ENCODE measurements at regions not wholly inside any gene's neighbourhood (a gene's known extent, or its start where the extent isn't known, plus 50 kb on each side); places are given as distances from the start of the nearest gene placed in this dataset.

DNA sequence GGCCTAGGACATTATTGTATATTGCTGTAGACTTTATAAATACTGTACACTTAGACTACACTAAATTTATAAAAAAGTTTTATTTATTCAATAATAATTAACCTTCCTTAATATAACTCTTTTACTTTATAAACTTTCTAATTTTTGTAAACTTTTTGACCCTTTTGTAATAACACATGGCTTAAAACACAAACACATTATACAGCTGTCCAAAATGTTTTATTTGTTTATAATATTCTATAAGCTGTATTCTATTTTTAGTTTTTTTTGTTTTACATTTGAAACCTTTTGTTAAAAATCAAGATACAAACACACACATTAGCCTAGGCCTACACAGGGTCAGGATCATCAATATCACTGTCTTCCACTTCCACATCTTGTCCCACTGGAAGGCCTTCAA lies 190.0 kb downstream of the BMP4 start:
- peaks cover 6% of the 10 kb centered on the region for H3K27me3 ChIP-seq (ENCODE audit: control insufficient read depth, insufficient read depth, low read length)
- no peak overlapping the region for H3K9ac ChIP-seq (ENCODE audit: low read depth, low read length)
- no peaks in the 10 kb centered on the region for H3K4me1 ChIP-seq (ENCODE audit: control insufficient read depth, insufficient read depth, low read length)
- no peaks in the 10 kb centered on the region for H3K9me3 ChIP-seq (replicated peaks; ENCODE audit: low read length)
- H3K4me2 ChIP-seq (ENCODE audit: low read length), result no peak overlapping the region
- H3K36me3 ChIP-seq (ENCODE audit: insufficient read depth, low read length), result no peaks in the 10 kb centered on the region
- no peak overlapping the region for H3K4me3 ChIP-seq (ENCODE audit: low read length)

DNA sequence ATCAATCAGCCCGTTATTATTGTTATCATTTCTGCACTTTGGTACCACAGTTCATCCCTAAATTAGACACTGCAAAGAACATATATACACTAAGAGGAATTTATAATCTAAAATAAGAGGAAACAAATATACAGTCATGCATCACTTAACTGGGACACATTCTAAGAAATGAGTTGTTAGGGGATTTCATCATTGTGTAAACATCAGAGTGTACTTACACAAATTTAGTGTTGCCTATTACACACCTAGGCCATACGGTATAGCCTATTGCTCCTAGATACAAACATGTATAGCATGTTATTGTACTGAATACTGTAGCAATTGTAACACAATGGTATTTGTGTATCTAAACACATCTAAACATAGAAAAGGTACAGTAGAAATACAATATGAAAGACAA lies 190.5 kb downstream of the BMP4 start:
- H3K4me2 ChIP-seq (ENCODE audit: low read length), result no peak overlapping the region
- no peak overlapping the region for H3K9ac ChIP-seq (ENCODE audit: low read depth, low read length)
- H3K4me1 ChIP-seq (ENCODE audit: control insufficient read depth, insufficient read depth, low read length), result no peaks in the 10 kb centered on the region
- no peak overlapping the region for H3K4me3 ChIP-seq (ENCODE audit: low read length)
- peaks cover 6% of the 10 kb centered on the region for H3K27me3 ChIP-seq (ENCODE audit: control insufficient read depth, insufficient read depth, low read length)
- H3K9me3 ChIP-seq (replicated peaks; ENCODE audit: low read length), result no peaks in the 10 kb centered on the region
- no peaks in the 10 kb centered on the region for H3K36me3 ChIP-seq (ENCODE audit: insufficient read depth, low read length)

DNA sequence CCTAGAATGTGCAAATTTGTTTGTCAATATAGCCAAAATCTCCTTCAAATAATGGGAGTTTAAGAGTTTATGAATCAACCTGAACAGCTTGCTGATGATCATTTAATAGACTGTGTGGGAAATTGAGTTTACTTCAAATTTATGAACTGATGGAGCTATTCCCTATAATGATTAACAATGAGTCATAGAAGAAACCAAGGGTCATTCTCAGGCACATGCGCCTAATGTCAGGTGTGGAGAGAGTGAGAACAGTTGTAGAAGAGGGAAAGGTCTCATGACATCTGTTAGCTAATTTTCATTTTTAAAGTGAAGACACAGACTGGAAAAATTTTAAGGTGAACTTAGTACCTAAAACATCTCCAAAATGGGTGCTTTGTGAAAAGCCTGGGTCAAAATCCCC lies 191.8 kb downstream of the BMP4 start:
- Histone ChIP-seq H3K4me1 (ENCODE audit: control insufficient read depth, insufficient read depth, low read length) (no peaks in the 10 kb centered on the region), H3K27me3 (ENCODE audit: control insufficient read depth, insufficient read depth, low read length) (peaks cover 6% of the 10 kb centered on the region), H3K9me3 (replicated peaks; ENCODE audit: low read length) (no peaks in the 10 kb centered on the region), H3K36me3 (ENCODE audit: insufficient read depth, low read length) (no peaks in the 10 kb centered on the region), H3K9ac (ENCODE audit: low read depth, low read length) (no peak overlapping the region), H3K4me2 (ENCODE audit: low read length) (no peak overlapping the region), H3K4me3 (ENCODE audit: low read length) (no peak overlapping the region)

DNA sequence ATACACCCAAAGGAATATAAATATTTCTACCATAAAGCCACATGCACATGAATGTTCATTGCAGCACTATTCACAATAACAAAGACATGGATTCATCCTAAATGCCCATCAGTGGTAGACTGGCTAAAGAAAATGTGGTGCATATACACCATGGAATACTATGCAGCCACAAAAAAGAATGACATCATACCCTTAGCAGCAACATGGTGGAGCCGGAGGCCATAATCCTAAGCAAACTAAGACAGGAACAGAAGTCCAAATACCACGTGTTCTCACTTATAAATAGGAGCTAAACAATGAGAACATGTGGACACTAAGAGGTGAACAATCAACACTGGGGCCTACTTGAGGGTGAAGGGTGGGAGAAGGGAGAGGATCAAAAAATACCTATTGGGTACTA lies 198.5 kb downstream of the BMP4 start:
- no peak overlapping the region for H3K9ac ChIP-seq (ENCODE audit: low read depth, low read length)
- H3K27me3 ChIP-seq (ENCODE audit: control insufficient read depth, insufficient read depth, low read length), result no peaks in the 10 kb centered on the region
- H3K4me2 ChIP-seq (ENCODE audit: low read length), result no peak overlapping the region
- no peaks in the 10 kb centered on the region for H3K4me1 ChIP-seq (ENCODE audit: control insufficient read depth, insufficient read depth, low read length)
- no peaks in the 10 kb centered on the region for H3K9me3 ChIP-seq (replicated peaks; ENCODE audit: low read length)
- H3K36me3 ChIP-seq (ENCODE audit: insufficient read depth, low read length), result no peaks in the 10 kb centered on the region
- no peak overlapping the region for H3K4me3 ChIP-seq (ENCODE audit: low read length)

DNA sequence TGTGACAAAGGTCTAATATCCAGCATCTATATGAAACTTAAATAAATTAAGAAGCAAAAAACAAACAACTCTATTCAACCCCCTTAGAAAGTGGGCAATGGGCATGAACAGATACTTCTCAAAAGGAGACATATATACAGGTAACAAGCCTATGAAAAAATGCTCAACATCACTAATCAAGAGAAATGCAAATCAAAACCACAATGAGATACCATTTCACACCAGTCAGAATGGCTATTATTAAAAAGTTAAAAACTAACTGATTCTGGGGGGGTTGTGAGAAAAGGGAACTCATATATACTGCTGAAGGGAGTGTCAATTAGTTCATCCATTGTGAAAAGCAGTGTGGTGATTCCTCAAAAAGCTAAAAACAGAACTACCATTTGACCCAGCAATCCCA lies 198.9 kb downstream of the BMP4 start:
- Histone ChIP-seq H3K4me3 (ENCODE audit: low read length) (no peak overlapping the region), H3K27me3 (ENCODE audit: control insufficient read depth, insufficient read depth, low read length) (no peaks in the 10 kb centered on the region), H3K9me3 (replicated peaks; ENCODE audit: low read length) (no peaks in the 10 kb centered on the region), H3K4me1 (ENCODE audit: control insufficient read depth, insufficient read depth, low read length) (no peaks in the 10 kb centered on the region), H3K9ac (ENCODE audit: low read depth, low read length) (no peak overlapping the region), H3K36me3 (ENCODE audit: insufficient read depth, low read length) (no peaks in the 10 kb centered on the region), H3K4me2 (ENCODE audit: low read length) (no peak overlapping the region)

DNA sequence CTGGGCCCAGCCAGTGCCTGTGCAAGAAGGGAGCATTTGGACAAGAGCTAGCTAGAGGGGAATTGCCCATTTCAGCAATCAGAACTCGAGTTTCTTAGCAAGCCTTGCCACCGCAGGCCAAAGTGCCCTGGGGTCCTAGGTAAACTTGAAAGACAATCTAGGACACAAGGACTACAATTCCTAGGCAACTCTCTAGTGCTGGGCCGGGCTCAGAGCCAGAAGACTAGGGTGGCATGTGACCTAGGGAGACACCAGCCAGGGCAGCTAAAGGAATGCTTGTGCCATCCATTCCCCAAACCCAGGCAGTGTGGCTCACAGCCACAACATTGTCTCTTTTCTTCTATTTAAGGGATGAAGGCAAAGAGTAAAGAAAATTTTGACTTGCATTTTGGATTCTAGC lies 205.0 kb downstream of the BMP4 start:
- Histone ChIP-seq H3K4me1 (ENCODE audit: control insufficient read depth, insufficient read depth, low read length) (no peaks in the 10 kb centered on the region), H3K27me3 (ENCODE audit: control insufficient read depth, insufficient read depth, low read length) (peaks cover 3% of the 10 kb centered on the region), H3K9ac (ENCODE audit: low read depth, low read length) (no peak overlapping the region), H3K4me3 (ENCODE audit: low read length) (no peak overlapping the region), H3K36me3 (ENCODE audit: insufficient read depth, low read length) (no peaks in the 10 kb centered on the region), H3K4me2 (ENCODE audit: low read length) (no peak overlapping the region), H3K9me3 (replicated peaks; ENCODE audit: low read length) (no peaks in the 10 kb centered on the region)

DNA sequence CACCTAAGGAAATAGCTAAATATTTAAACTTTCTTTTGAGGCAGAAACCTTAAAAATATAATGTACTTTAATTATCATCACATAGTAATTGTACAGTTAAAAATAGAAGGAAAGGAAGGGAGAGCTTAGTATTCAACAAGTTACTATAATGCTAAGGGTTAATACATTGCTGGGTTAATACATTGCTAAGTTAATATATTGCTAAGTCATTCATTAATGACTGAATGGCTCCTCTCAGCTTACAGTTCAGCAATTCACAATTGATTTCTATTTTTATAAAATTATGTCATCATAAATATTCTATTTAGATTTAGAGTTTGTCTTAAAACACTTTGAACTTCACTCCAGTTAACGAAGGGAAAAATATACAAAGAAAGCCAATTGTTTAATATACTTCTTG lies 207.9 kb downstream of the BMP4 start:
- peaks cover 18% of the 10 kb centered on the region for H3K27me3 ChIP-seq (ENCODE audit: control insufficient read depth, insufficient read depth, low read length)
- no peaks in the 10 kb centered on the region for H3K4me1 ChIP-seq (ENCODE audit: control insufficient read depth, insufficient read depth, low read length)
- no peaks in the 10 kb centered on the region for H3K36me3 ChIP-seq (ENCODE audit: insufficient read depth, low read length)
- no peak overlapping the region for H3K9ac ChIP-seq (ENCODE audit: low read depth, low read length)
- no peak overlapping the region for H3K4me2 ChIP-seq (ENCODE audit: low read length)
- no peaks in the 10 kb centered on the region for H3K9me3 ChIP-seq (replicated peaks; ENCODE audit: low read length)
- H3K4me3 ChIP-seq (ENCODE audit: low read length), result no peak overlapping the region

DNA sequence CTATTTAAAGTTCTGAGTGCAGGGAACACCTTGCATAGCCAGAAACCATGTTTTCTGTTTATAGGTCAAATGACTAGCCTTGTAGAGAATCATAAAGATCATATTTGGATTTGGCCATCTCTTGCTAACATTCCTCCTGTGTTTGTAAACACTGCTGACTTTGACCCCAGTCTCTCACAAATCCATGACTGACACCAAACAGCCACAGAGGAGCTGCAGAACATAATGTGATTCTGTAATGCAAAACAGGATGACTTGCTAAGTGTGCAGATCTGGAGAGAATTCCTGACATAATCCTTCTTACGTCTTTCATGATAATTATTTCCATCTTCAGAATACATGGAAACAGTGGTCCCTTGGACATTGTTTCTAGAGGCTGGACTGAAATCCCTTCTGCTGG lies 211.8 kb downstream of the BMP4 start:
- Histone ChIP-seq H3K4me2 (ENCODE audit: low read length) (no peak overlapping the region), H3K4me3 (ENCODE audit: low read length) (no peak overlapping the region), H3K9me3 (replicated peaks; ENCODE audit: low read length) (no peaks in the 10 kb centered on the region), H3K4me1 (ENCODE audit: control insufficient read depth, insufficient read depth, low read length) (no peaks in the 10 kb centered on the region), H3K9ac (ENCODE audit: low read depth, low read length) (no peak overlapping the region), H3K27me3 (ENCODE audit: control insufficient read depth, insufficient read depth, low read length) (peaks cover 18% of the 10 kb centered on the region), H3K36me3 (ENCODE audit: insufficient read depth, low read length) (no peaks in the 10 kb centered on the region)

DNA sequence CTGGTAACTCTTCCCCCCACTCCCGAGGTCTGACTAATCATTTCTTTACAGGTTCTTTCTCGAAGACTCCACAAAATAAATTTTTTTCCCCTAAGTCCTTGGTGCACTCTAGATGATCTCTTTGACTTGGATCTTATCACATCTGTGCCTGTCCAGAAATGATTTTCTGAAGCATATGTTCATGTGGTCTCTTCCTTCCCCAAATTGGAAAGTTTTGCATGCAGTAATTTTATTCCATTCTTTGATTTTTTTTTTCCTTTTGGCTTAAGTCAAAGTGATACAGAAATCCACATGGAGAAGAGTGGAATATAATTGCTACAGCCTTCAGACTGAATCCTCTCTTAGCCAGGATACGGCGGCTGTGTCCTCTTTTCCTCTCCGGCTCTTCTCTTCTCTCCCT lies 213.3 kb downstream of the BMP4 start:
- no peaks in the 10 kb centered on the region for H3K4me1 ChIP-seq (ENCODE audit: control insufficient read depth, insufficient read depth, low read length)
- no peak overlapping the region for H3K4me3 ChIP-seq (ENCODE audit: low read length)
- H3K4me2 ChIP-seq (ENCODE audit: low read length), result no peak overlapping the region
- H3K27me3 ChIP-seq (ENCODE audit: control insufficient read depth, insufficient read depth, low read length), result peaks cover 16% of the 10 kb centered on the region
- H3K9me3 ChIP-seq (replicated peaks; ENCODE audit: low read length), result no peaks in the 10 kb centered on the region
- no peak overlapping the region for H3K9ac ChIP-seq (ENCODE audit: low read depth, low read length)
- H3K36me3 ChIP-seq (ENCODE audit: insufficient read depth, low read length), result no peaks in the 10 kb centered on the region

DNA sequence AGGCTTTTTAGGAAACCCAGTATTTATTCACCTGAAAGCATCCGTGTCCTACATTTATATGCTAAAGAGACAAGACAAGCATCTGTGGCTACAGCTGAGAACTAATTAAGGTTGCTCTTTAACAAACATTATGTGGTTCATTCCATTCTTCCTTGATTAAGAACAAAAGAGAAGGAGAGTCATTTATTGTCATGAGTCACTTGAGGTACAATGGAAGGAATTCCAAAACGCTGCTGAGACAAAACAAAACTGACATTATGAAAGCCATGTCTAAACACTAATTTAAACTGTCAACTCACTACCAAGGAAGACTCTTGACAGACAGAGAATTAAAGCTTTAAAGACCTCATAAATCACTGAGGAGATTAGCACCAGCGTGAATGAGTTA lies 214.4 kb downstream of the BMP4 start:
- H3K4me2 ChIP-seq (ENCODE audit: low read length), result no peak overlapping the region
- no peaks in the 10 kb centered on the region for H3K9me3 ChIP-seq (replicated peaks; ENCODE audit: low read length)
- no peaks in the 10 kb centered on the region for H3K36me3 ChIP-seq (ENCODE audit: insufficient read depth, low read length)
- H3K27me3 ChIP-seq (ENCODE audit: control insufficient read depth, insufficient read depth, low read length), result peaks cover 16% of the 10 kb centered on the region
- H3K4me3 ChIP-seq (ENCODE audit: low read length), result no peak overlapping the region
- no peaks in the 10 kb centered on the region for H3K4me1 ChIP-seq (ENCODE audit: control insufficient read depth, insufficient read depth, low read length)
- no peak overlapping the region for H3K9ac ChIP-seq (ENCODE audit: low read depth, low read length)

DNA sequence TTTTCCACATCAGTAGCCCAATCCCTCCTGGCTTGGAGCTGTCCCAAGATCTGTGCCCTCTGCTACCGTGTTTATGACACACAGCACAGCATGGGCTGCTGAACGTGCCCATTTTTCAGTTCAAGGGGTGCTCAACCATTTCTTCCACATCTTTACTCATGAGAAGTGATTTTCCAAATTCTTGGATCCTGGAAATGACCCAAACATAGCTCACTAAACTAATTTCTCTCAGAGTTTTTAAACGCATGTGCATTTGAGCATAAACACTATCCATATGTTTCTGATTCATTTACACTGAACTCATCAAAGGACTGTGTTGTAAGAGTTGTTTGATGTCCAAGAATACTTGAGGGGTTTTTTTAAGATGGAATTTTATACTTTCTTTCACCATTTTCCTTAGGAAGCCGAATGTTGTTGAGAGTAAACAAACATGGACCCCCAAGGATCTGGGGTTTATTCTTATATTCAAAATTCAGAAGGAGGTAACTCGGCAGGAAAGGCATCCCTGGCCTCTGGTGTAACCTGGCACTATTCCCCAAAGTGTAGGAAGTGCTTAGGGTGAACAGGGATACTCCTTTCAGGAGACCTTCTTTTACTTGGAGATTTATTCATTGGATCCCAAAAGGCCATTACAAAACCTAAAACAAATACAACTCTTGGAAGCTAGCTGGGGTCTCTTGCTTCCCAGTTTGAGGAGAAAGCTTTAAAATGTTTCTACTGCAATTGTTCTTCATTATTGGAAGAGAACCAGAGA lies 215.0 kb downstream of the BMP4 start:
- Histone ChIP-seq H3K4me2 (ENCODE audit: low read length) (no peak overlapping the region), H3K27me3 (ENCODE audit: control insufficient read depth, insufficient read depth, low read length) (peaks cover 16% of the 10 kb centered on the region), H3K9ac (ENCODE audit: low read depth, low read length) (no peak overlapping the region), H3K9me3 (replicated peaks; ENCODE audit: low read length) (no peaks in the 10 kb centered on the region), H3K4me3 (ENCODE audit: low read length) (no peak overlapping the region), H3K36me3 (ENCODE audit: insufficient read depth, low read length) (no peaks in the 10 kb centered on the region), H3K4me1 (ENCODE audit: control insufficient read depth, insufficient read depth, low read length) (no peaks in the 10 kb centered on the region)

DNA sequence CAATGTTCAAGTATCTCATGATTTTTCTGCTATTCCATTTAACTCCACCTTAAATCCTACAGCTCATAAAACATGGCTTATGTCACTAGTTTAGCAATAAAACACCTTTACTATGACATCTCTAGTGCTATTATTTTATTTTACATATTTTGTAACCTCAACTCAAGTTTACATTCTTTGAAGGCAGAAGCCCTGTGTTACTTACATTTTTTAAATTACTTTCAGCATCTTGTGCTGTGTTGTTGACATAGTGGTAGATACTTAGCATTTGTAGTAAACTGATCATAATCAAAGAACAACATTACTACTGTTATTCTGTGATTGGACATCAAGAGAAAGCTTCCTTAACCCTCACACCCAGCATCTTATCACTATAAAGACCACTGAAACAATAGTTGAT lies 216.1 kb downstream of the BMP4 start:
- H3K9me3 ChIP-seq (replicated peaks; ENCODE audit: low read length), result no peaks in the 10 kb centered on the region
- H3K4me2 ChIP-seq (ENCODE audit: low read length), result no peak overlapping the region
- no peaks in the 10 kb centered on the region for H3K36me3 ChIP-seq (ENCODE audit: insufficient read depth, low read length)
- H3K4me1 ChIP-seq (ENCODE audit: control insufficient read depth, insufficient read depth, low read length), result no peaks in the 10 kb centered on the region
- peaks cover 16% of the 10 kb centered on the region for H3K27me3 ChIP-seq (ENCODE audit: control insufficient read depth, insufficient read depth, low read length)
- H3K9ac ChIP-seq (ENCODE audit: low read depth, low read length), result no peak overlapping the region
- no peak overlapping the region for H3K4me3 ChIP-seq (ENCODE audit: low read length)

Data from skeletal muscle satellite cell (primary cell).